Body of pancreas (tissue), 4 donors: ENCODE measurements at regions not wholly inside any gene's neighbourhood (a gene's known extent, or its start where the extent isn't known, plus 50 kb on each side); places are given as distances from the start of the nearest gene placed in this dataset.

Experiments used
- POLR2A ChIP-seq, 3 donors: fragments of 450-650 bp; IDR thresholded peaks; one replicate each; pipeline ENCODE4 v1.6.1; 2016; ENCODE audit warnings: antibody characterized with exemption in 3 of 3, mild to moderate bottlenecking in 2 of 3
- TF ChIP-seq, protein P1 (sequence below), 7 experiments: fragments of 450-650 bp in 4 of 7; fragments of 200-600 bp in 3 of 7; sonication (generic) in 3 of 7; IDR thresholded peaks; one replicate each; pipeline ENCODE4 v1.5.1; 2016 to 2019; ENCODE audit warnings: antibody characterized with exemption in 7 of 7

DNA sequence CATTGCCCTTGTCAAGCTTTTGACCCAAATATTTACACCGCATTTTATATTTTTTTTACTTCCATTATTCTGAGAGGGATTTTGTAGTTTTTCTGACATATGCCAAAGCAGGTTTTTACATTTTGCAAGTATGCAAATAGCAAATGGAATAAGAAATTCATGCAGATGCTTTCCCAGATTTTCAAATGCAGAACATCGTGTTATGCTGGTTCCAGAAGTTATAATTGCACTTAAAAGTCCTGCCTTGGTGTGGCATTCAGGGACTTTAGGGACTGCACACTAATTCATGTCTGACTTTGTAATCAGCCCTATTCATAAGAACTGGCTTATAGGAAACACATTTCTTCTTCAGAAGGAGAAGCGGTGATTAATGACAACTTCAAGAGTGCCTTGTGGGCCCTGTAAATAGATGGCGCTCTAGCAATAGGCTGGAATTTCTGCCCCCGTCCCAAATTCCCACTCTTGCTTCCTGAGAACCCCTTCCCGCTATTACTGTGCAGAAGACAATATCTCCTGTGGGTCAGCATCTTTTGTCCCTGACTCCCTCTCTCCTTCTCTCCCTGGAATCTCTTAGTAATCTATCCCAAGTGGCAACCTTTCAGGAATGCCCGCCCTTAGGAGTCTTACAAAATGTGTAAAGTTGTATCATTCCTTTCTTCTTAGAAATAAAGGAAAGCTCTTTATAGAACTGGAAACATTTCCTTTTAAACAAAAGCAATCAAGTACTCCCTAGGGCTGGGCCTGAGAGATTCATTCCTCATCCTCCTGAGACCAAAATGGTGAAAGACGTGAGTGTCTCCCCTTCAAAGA lies 264.0 kb downstream of the INHBA start:
- TF ChIP-seq, protein P1, sequence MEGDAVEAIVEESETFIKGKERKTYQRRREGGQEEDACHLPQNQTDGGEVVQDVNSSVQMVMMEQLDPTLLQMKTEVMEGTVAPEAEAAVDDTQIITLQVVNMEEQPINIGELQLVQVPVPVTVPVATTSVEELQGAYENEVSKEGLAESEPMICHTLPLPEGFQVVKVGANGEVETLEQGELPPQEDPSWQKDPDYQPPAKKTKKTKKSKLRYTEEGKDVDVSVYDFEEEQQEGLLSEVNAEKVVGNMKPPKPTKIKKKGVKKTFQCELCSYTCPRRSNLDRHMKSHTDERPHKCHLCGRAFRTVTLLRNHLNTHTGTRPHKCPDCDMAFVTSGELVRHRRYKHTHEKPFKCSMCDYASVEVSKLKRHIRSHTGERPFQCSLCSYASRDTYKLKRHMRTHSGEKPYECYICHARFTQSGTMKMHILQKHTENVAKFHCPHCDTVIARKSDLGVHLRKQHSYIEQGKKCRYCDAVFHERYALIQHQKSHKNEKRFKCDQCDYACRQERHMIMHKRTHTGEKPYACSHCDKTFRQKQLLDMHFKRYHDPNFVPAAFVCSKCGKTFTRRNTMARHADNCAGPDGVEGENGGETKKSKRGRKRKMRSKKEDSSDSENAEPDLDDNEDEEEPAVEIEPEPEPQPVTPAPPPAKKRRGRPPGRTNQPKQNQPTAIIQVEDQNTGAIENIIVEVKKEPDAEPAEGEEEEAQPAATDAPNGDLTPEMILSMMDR (IDR thresholded peaks at IDR 0.05): no peak
- TF ChIP-seq POLR2A (IDR thresholded peaks at IDR 0.05): no peak
